DOHH2 (cell line): ENCODE measurements at regions not wholly inside any gene's neighbourhood (a gene's known extent, or its start where the extent isn't known, plus 50 kb on each side); places are given as distances from the start of the nearest gene placed in this dataset.

Source experiments
- H3F3A ChIP-seq: fragments of 200-600 bp; sonication (generic), shearing (Covaris generic); 2 replicates; pipeline ENCODE4 v1.6.0; 2016; ENCODE audit warnings: antibody characterized with exemption, mild to moderate bottlenecking; ENCODE audit not compliant: control insufficient read depth, insufficient read depth
- H3K27ac ChIP-seq: fragments of 200-600 bp; sonication (generic); 2 replicates; pipeline ENCODE4 v1.5.1; 2014; ENCODE audit warnings: low read depth, mild to moderate bottlenecking, low read length, moderate library complexity
- H3K27me3 ChIP-seq: fragments of 200-600 bp; sonication (generic); 2 replicates; pipeline ENCODE4 v1.6.1; 2014; ENCODE audit warnings: mild to moderate bottlenecking, low read length, mixed read lengths; ENCODE audit not compliant: control insufficient read depth
- H3K36me3 ChIP-seq: fragments of 200-600 bp; sonication (generic); 2 replicates; pipeline ENCODE4 v1.6.1; 2014; ENCODE audit warnings: mild to moderate bottlenecking, low read length, moderate library complexity, mixed read lengths; ENCODE audit not compliant: control insufficient read depth
- H3K4me1 ChIP-seq: fragments of 200-600 bp; sonication (generic); 2 replicates; pipeline ENCODE4 v1.6.1; 2014; ENCODE audit warnings: mild to moderate bottlenecking, low read length, mixed read lengths; ENCODE audit not compliant: control insufficient read depth
- H3K4me2 ChIP-seq: fragments of 200-600 bp; sonication (generic); 2 replicates; pipeline ENCODE4 v1.6.0; 2014; ENCODE audit warnings: mild to moderate bottlenecking, low read length, moderate library complexity
- H3K4me3 ChIP-seq: fragments of 200-600 bp; sonication (generic); 2 replicates; pipeline ENCODE4 v1.5.1; 2014; ENCODE audit warnings: mild to moderate bottlenecking, low read length, mixed read lengths
- H3K79me2 ChIP-seq: fragments of 200-600 bp; sonication (generic); 2 replicates; pipeline ENCODE4 v1.6.1; 2014; ENCODE audit warnings: mild to moderate bottlenecking, low read length, mixed read lengths; ENCODE audit not compliant: control insufficient read depth
- H3K9me2 ChIP-seq: fragments of 200-600 bp; sonication (generic); replicated peaks from 2 replicates; pipeline ENCODE4 v1.6.1; 2014; ENCODE audit warnings: mild to moderate bottlenecking, low read length, mixed read lengths; ENCODE audit not compliant: control insufficient read depth
- H3K9me3 ChIP-seq: fragments of 200-600 bp; sonication (generic); 2 replicates; pipeline ENCODE4 v1.6.1; 2014; ENCODE audit warnings: antibody characterized with exemption, low read length, mixed read lengths; ENCODE audit not compliant: control insufficient read depth, insufficient read depth
- H4K20me1 ChIP-seq: fragments of 200-600 bp; sonication (generic); 2 replicates; pipeline ENCODE4 v1.6.0; 2014; ENCODE audit warnings: low read depth, mild to moderate bottlenecking, antibody characterized with exemption, low read length, moderate library complexity; ENCODE audit not compliant: control insufficient read depth, insufficient read depth
- EZH2phosphoT487 ChIP-seq: fragments of 200-600 bp; sonication (generic); IDR thresholded peaks from 2 replicates; pipeline ENCODE4 v1.6.1; 2017; ENCODE audit warnings: borderline replicate concordance, mild to moderate bottlenecking, antibody characterized with exemption, low read length, moderate library complexity, mixed read lengths
- TF ChIP-seq, protein P1 (sequence below): fragments of 200-600 bp; sonication (generic); IDR thresholded peaks from one replicate; pipeline ENCODE4 v1.5.1; 2014; ENCODE audit warnings: antibody characterized with exemption, mild to moderate bottlenecking, low read depth, low read length; ENCODE audit not compliant: poor library complexity, severe bottlenecking

DNA sequence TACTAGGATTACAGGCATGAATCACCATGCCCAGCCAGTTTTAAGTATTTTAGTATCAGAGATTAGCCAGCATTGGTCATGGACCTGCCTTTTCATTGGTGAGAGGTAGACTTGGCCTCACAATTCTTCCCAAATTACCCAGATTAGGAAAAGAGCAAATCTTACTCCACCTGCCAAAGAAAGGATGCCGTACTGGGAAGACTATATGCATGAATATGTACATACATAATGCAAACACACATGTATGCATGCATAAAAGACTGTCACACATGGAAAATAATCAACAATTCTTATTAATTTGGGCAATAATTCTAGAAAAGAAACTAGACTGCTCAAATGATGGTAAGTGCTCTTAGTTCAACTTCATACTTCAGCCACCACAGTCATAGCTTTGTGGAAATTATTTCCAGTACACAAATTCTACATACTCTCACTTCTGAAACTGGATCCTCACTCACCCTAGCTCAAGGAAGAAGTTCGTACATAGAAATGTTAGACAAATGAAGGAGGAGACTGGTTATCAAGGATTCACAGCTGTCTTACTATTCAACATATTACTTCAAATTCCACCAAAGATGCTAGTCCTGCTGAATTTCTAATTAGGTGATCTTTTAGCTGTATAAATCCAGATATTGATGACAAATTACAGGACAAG is 73.7 kb downstream of the MINAR2 start:
- Histone ChIP-seq H4K20me1 (no peaks in the 10 kb centered on the region), H3K9me3 (no peaks in the 10 kb centered on the region), H3K4me2 (no peak overlapping the region), H3K4me3 (no peak overlapping the region), H3F3A (no peaks in the 10 kb centered on the region), H3K36me3 (no peaks in the 10 kb centered on the region), H3K9me2 (no peaks in the 10 kb centered on the region), H3K4me1 (no peaks in the 10 kb centered on the region), H3K79me2 (no peaks in the 10 kb centered on the region), H3K27me3 (no peaks in the 10 kb centered on the region), H3K27ac (no peak overlapping the region)
- TF ChIP-seq, protein P1, sequence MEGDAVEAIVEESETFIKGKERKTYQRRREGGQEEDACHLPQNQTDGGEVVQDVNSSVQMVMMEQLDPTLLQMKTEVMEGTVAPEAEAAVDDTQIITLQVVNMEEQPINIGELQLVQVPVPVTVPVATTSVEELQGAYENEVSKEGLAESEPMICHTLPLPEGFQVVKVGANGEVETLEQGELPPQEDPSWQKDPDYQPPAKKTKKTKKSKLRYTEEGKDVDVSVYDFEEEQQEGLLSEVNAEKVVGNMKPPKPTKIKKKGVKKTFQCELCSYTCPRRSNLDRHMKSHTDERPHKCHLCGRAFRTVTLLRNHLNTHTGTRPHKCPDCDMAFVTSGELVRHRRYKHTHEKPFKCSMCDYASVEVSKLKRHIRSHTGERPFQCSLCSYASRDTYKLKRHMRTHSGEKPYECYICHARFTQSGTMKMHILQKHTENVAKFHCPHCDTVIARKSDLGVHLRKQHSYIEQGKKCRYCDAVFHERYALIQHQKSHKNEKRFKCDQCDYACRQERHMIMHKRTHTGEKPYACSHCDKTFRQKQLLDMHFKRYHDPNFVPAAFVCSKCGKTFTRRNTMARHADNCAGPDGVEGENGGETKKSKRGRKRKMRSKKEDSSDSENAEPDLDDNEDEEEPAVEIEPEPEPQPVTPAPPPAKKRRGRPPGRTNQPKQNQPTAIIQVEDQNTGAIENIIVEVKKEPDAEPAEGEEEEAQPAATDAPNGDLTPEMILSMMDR, result no peak
- TF ChIP-seq EZH2phosphoT487, result no peak

DNA sequence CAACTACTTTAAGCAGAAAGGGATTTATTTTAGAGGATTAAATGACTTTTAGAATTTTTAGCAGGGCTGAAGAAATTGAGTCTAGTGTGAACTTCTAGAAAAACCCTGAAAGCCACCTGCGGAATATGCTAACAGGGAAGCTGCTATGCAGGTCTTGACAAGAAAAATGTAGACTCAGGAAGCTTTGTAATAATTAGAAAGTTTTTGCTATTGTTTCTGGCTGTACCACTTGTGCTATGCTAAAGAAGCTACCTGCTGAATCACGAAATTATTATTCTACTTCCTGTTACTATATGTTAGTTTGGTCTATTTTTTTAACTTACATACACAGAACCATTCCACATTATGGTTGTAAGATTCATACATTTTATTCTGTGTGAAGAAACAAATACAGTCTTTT is 74.0 kb upstream of the CHSY3 start:
- no peak for TF ChIP-seq EZH2phosphoT487
- TF ChIP-seq, protein P1, result no peak
- H3K36me3 ChIP-seq, result no peaks in the 10 kb centered on the region
- no peaks in the 10 kb centered on the region for H4K20me1 ChIP-seq

DNA sequence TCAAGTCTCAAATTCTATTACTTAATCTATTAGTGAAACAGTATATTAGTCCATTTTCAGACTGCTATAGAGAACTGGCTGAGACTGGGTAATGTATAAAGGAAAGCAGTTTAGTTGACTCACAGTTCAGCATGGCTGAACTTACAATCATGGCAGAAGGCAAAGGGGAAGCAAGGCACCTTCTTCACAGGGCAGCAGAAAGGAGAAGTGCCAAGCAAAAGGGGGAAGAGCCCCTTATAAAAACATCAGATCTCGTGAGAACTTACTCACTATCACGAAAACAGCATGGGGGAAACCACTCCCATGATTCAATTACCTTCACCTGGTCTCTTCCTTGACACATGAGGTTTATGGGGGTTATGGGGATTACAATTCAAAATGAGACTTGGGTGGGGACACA is 67.9 kb upstream of the CHSY3 start:
- H3K36me3 ChIP-seq, result no peaks in the 10 kb centered on the region
- no peaks in the 10 kb centered on the region for H3K27me3 ChIP-seq
- no peak overlapping the region for H3K4me2 ChIP-seq
- H3F3A ChIP-seq, result no peaks in the 10 kb centered on the region
- TF ChIP-seq EZH2phosphoT487, result no peak
- TF ChIP-seq, protein P1, result no peak
- no peaks in the 10 kb centered on the region for H3K4me1 ChIP-seq
- no peaks in the 10 kb centered on the region for H3K9me3 ChIP-seq
- no peak overlapping the region for H3K4me3 ChIP-seq
- H3K9me2 ChIP-seq, result no peaks in the 10 kb centered on the region
- no peaks in the 10 kb centered on the region for H3K79me2 ChIP-seq
- no peaks in the 10 kb centered on the region for H4K20me1 ChIP-seq
- no peak overlapping the region for H3K27ac ChIP-seq

More for the DNA sequence above, 74.0 kb upstream of the CHSY3 start:
- Histone ChIP-seq H3K27me3 (no peaks in the 10 kb centered on the region), H3K9me3 (no peaks in the 10 kb centered on the region), H3K4me2 (no peak overlapping the region), H3K9me2 (no peaks in the 10 kb centered on the region), H3K4me1 (no peaks in the 10 kb centered on the region), H3K27ac (no peak overlapping the region), H3K4me3 (no peak overlapping the region), H3F3A (no peaks in the 10 kb centered on the region), H3K79me2 (no peaks in the 10 kb centered on the region)
